ENCODE measurements at regions not wholly inside any gene's neighbourhood (a gene's known extent, or its start where the extent isn't known, plus 50 kb on each side); places are given as distances from the start of the nearest gene placed in this dataset.

GRCh38 chr4:108383157-108383556, 214.4 kb upstream of the LEF1 start:
- no peaks in the 10 kb centered on the region for H3K36me3 ChIP-seq
- no peaks in the 10 kb centered on the region for H3K4me1 ChIP-seq (replicated peaks)
- no peak for DNase-seq (ENCODE audit: low spot score)
- intact Hi-C loops (cut with DNase I): no loop called here
- no peak overlapping the region for H3K27ac ChIP-seq
- WGBS: 63% methylated on average over 4 of the region's 4 CpGs
- no peaks in the 10 kb centered on the region for H3K9me3 ChIP-seq
- TF ChIP-seq POLR2A (IDR thresholded peaks at IDR 0.05) (no peak), CTCF (IDR thresholded peaks at IDR 0.05) (no peak), POLR2AphosphoS5 (IDR thresholded peaks at IDR 0.05) (no peak)
- H3K27me3 ChIP-seq (replicated peaks; ENCODE audit: insufficient read depth): no peaks in the 10 kb centered on the region
- H3K4me3 ChIP-seq: no peak overlapping the region

GRCh38 chr4:108382751-108383150, 214.0 kb upstream of the LEF1 start:
- no peaks in the 10 kb centered on the region for H3K36me3 ChIP-seq
- H3K9me3 ChIP-seq: no peaks in the 10 kb centered on the region
- TF ChIP-seq POLR2AphosphoS5 (IDR thresholded peaks at IDR 0.05) (no peak), POLR2A (IDR thresholded peaks at IDR 0.05) (no peak), CTCF (IDR thresholded peaks at IDR 0.05) (no peak)
- H3K27ac ChIP-seq: no peak overlapping the region
- 84% methylated on average over 3 of the region's 3 CpGs for WGBS
- intact Hi-C loops (cut with DNase I): no loop called here
- no peak for DNase-seq (ENCODE audit: low spot score)
- H3K4me3 ChIP-seq: no peak overlapping the region
- no peaks in the 10 kb centered on the region for H3K4me1 ChIP-seq (replicated peaks)
- no peaks in the 10 kb centered on the region for H3K27me3 ChIP-seq (replicated peaks; ENCODE audit: insufficient read depth)

GRCh38 chr4:108378164-108378563, 209.4 kb upstream of the LEF1 start:
- intact Hi-C loops (cut with DNase I): no loop called here
- H3K36me3 ChIP-seq: no peaks in the 10 kb centered on the region
- H3K27ac ChIP-seq: no peak overlapping the region
- H3K27me3 ChIP-seq (replicated peaks; ENCODE audit: insufficient read depth): no peaks in the 10 kb centered on the region
- 81% methylated on average over 6 of the region's 6 CpGs for WGBS
- no peaks in the 10 kb centered on the region for H3K4me1 ChIP-seq (replicated peaks)
- no peaks in the 10 kb centered on the region for H3K9me3 ChIP-seq
- no peak for DNase-seq (ENCODE audit: low spot score)
- H3K4me3 ChIP-seq: no peak overlapping the region
- TF ChIP-seq CTCF (IDR thresholded peaks at IDR 0.05) (no peak), POLR2A (IDR thresholded peaks at IDR 0.05) (no peak), POLR2AphosphoS5 (IDR thresholded peaks at IDR 0.05) (no peak)

- no peaks in the 10 kb centered on the region for H3K9me3 ChIP-seq
- intact Hi-C loops (cut with DNase I): no loop called here
- H3K27me3 ChIP-seq (replicated peaks; ENCODE audit: insufficient read depth): no peaks in the 10 kb centered on the region
- TF ChIP-seq POLR2AphosphoS5 (IDR thresholded peaks at IDR 0.05) (no peak), POLR2A (IDR thresholded peaks at IDR 0.05) (no peak), CTCF (IDR thresholded peaks at IDR 0.05) (no peak)
- WGBS: 61% methylated on average over 3 of the region's 3 CpGs
- no peak overlapping the region for H3K27ac ChIP-seq
- no peaks in the 10 kb centered on the region for H3K36me3 ChIP-seq
- no peak overlapping the region for H3K4me3 ChIP-seq
- no peaks in the 10 kb centered on the region for H3K4me1 ChIP-seq (replicated peaks)
- DNase-seq (ENCODE audit: low spot score): no peak
Observed at GRCh38 chr4:108377021-108377420, 208.3 kb upstream of the LEF1 start.

GRCh38 chr4:108375434-108375833, 206.7 kb upstream of the LEF1 start:
- Histone ChIP-seq H3K4me1 (replicated peaks) (no peaks in the 10 kb centered on the region), H3K36me3 (no peaks in the 10 kb centered on the region), H3K27ac (no peak overlapping the region), H3K27me3 (replicated peaks; ENCODE audit: insufficient read depth) (no peaks in the 10 kb centered on the region), H3K4me3 (no peak overlapping the region), H3K9me3 (no peaks in the 10 kb centered on the region)
- TF ChIP-seq POLR2AphosphoS5 (IDR thresholded peaks at IDR 0.05) (no peak), POLR2A (IDR thresholded peaks at IDR 0.05) (no peak), CTCF (IDR thresholded peaks at IDR 0.05) (no peak)
- WGBS: 94% methylated on average over 3 of the region's 3 CpGs
- intact Hi-C loops (cut with DNase I): no loop called here
- DNase-seq (ENCODE audit: low spot score): no peak

Measured in prostate gland (tissue), 2 donors.